Sigmoid colon (tissue), 6 donors: ENCODE measurements at regions not wholly inside any gene's neighbourhood (a gene's known extent, or its start where the extent isn't known, plus 50 kb on each side); places are given as distances from the start of the nearest gene placed in this dataset.

Experiments used
- DNase-seq: peaks from one replicate; pipeline ENCODE4 v3.0.0-alpha.2; 2019
- H3K27ac ChIP-seq, 4 donors: fragments of 200-600 bp; sonication (generic); one replicate each; pipeline ENCODE4 v1.5.1; 2016 to 2019; ENCODE audit warnings: mild to moderate bottlenecking in 1 of 4
- H3K27me3 ChIP-seq, 3 donors: fragments of 200-600 bp; sonication (generic); one replicate each; pipeline ENCODE4 v1.5.1; 2019; ENCODE audit warnings: mild to moderate bottlenecking in 1 of 3
- H3K36me3 ChIP-seq, 4 donors: fragments of 200-600 bp; sonication (generic); one replicate each; pipeline ENCODE4 v1.5.1; 2016 to 2019
- H3K4me1 ChIP-seq, 4 donors: fragments of 200-600 bp; sonication (generic); one replicate each; pipeline ENCODE4 v1.5.1; 2017 to 2019
- H3K4me3 ChIP-seq, 4 donors: fragments of 200-600 bp; sonication (generic); one replicate each; pipeline ENCODE4 v1.5.1; 2017 to 2019; ENCODE audit warnings: mild to moderate bottlenecking in 2 of 4, moderate library complexity in 1 of 4
- H3K9me3 ChIP-seq, 4 donors: fragments of 200-600 bp in 3 of 4; sonication (generic) in 3 of 4; one replicate each; pipeline versions ENCODE4 v1.5.1 to v1.6.1; 2013 to 2019
- EP300 ChIP-seq, 4 donors: sonication (generic); formaldehyde crosslinking; IDR thresholded peaks; one replicate each; pipeline ENCODE4 v1.6.1; 2017; ENCODE audit warnings: antibody characterized with exemption in 4 of 4
- POLR2A ChIP-seq, 2 donors: fragments of 450-650 bp; IDR thresholded peaks; one replicate each; pipeline ENCODE4 v1.6.1; 2016; ENCODE audit warnings: antibody characterized with exemption in 2 of 2, mild to moderate bottlenecking in 2 of 2, moderate library complexity in 2 of 2
- POLR2AphosphoS5 ChIP-seq, 4 donors: sonication (generic); formaldehyde crosslinking; IDR thresholded peaks; one replicate each; pipeline ENCODE4 v1.6.1; 2017; ENCODE audit warnings: antibody characterized with exemption in 4 of 4
- WGBS, 2 donors: extraction: QIAGEN DNeasy Blood & Tissue Kit; methylation state at CpG; one replicate each; pipeline ENCODE4 v1.1.7; 2013; 5-methylcytosine and 5-hydroxymethylcytosine counted together
- intact Hi-C: fragments of 100-400 bp; cut with DNase I; formaldehyde crosslinking; loops from one replicate; pipeline ENCODE4 v1.15.1; 2023
- TF ChIP-seq, protein P1 (sequence below), 4 experiments: fragments of 450-650 bp in 3 of 4; fragments of 200-600 bp in 1 of 4; IDR thresholded peaks; one replicate each; pipeline ENCODE4 v1.5.1; 2016 to 2019; ENCODE audit warnings: antibody characterized with exemption in 4 of 4, mild to moderate bottlenecking in 3 of 4, moderate library complexity in 2 of 4
- donor health status: healthy with polysubstance abuse.
- donor health status: healthy.

DNA sequence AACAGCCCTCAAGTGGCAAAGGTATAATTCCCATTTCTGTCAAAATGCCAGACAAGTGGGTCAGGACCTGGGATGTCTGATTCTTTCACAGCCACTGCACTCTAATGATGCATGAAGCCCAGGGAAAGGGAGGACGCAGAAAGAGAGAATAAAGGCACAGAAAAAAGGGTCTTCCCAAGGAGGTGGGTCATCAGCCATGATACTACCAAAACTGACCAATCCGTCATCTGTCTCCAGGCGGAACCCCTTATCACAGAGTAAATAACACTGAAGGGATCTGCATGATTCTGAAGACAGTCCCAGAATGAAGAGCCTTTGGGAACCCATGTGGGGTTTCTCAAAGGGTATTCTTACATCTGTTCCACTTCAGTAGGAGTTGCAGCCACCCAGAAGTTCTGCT lies 73.8 kb upstream of the OPCML start:
- Histone ChIP-seq H3K4me1 (no peaks in the 10 kb centered on the region), H3K9me3 (peaks cover 0 to 3% (median 0%) of the 10 kb centered on the region in 4 donors), H3K36me3 (no peaks in the 10 kb centered on the region), H3K4me3 (no peak overlapping the region), H3K27ac (no peak overlapping the region), H3K27me3 (no peaks in the 10 kb centered on the region)
- TF ChIP-seq POLR2A (IDR thresholded peaks at IDR 0.05) (no peak), POLR2AphosphoS5 (IDR thresholded peaks at IDR 0.05) (no peak), EP300 (IDR thresholded peaks at IDR 0.05) (no peak)
- TF ChIP-seq, protein P1, sequence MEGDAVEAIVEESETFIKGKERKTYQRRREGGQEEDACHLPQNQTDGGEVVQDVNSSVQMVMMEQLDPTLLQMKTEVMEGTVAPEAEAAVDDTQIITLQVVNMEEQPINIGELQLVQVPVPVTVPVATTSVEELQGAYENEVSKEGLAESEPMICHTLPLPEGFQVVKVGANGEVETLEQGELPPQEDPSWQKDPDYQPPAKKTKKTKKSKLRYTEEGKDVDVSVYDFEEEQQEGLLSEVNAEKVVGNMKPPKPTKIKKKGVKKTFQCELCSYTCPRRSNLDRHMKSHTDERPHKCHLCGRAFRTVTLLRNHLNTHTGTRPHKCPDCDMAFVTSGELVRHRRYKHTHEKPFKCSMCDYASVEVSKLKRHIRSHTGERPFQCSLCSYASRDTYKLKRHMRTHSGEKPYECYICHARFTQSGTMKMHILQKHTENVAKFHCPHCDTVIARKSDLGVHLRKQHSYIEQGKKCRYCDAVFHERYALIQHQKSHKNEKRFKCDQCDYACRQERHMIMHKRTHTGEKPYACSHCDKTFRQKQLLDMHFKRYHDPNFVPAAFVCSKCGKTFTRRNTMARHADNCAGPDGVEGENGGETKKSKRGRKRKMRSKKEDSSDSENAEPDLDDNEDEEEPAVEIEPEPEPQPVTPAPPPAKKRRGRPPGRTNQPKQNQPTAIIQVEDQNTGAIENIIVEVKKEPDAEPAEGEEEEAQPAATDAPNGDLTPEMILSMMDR (IDR thresholded peaks at IDR 0.05) = no peak
- intact Hi-C loops = loop anchor here (10.0 kb wide), 1 partner anchor 471 kb away; no protein-coding TSS in a partner anchor
- DNase-seq = no peak
- whole genome bisulfite sequencing, 2 donors = 81 to 92% methylated on average over 3 of the region's 3 CpGs

DNA sequence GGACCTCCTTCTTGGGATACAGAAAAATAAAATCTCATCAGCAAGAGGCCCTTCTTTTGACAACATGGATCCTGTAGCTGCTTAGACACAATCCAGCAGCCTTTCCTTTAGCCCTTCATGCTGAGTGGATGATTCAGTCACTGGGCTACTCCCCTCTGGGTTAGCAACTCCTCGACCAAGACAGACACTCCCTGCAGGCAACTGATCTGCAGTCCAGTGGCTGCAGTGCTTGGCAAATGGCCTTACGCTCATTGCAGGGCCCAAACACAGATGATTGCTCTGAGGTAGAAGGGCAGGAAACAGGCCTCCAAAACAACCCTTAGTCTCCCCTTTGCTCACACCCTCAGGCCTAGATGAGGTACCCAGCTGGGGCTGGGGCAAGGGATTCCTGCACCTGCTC lies 73.2 kb upstream of the OPCML start:
- Histone ChIP-seq H3K27me3 (no peaks in the 10 kb centered on the region), H3K9me3 (peaks cover 0 to 3% (median 0%) of the 10 kb centered on the region in 4 donors), H3K4me1 (no peaks in the 10 kb centered on the region), H3K27ac (no peak overlapping the region), H3K4me3 (no peak overlapping the region), H3K36me3 (no peaks in the 10 kb centered on the region)
- WGBS, 2 donors = 58% methylated on average over 2 of the region's 2 CpGs
- intact Hi-C loops = loop anchor here (10.0 kb wide), 1 partner anchor 471 kb away; no protein-coding TSS in a partner anchor
- TF ChIP-seq, protein P1 (IDR thresholded peaks at IDR 0.05) = no peak
- no peak for TF ChIP-seq EP300 (IDR thresholded peaks at IDR 0.05)
- no peak for TF ChIP-seq POLR2A (IDR thresholded peaks at IDR 0.05)
- no peak for TF ChIP-seq POLR2AphosphoS5 (IDR thresholded peaks at IDR 0.05)
- DNase-seq = no peak

DNA sequence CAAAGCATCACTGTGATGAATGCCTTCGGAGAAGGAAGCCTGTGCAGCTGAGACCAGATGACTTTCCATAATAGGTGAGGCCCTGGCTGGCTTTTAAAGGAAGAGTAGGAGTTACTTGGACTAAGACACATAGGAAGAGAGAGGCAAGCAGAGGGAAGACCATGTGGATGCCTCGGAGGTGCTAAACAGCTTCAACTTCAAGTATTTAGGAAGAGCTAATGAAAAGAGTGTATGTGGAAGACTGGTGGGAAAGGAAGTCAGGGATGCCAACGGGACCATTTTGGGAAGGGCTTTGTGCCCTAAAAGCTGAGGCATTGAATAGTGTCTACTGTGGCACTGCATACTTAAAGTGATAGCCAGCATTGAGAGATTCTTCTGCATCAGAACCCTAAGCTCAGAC lies 69.3 kb upstream of the OPCML start:
- TF ChIP-seq EP300 (IDR thresholded peaks at IDR 0.05) = no peak
- no peak for TF ChIP-seq POLR2A (IDR thresholded peaks at IDR 0.05)
- no peak for TF ChIP-seq POLR2AphosphoS5 (IDR thresholded peaks at IDR 0.05)
- TF ChIP-seq, protein P1 (IDR thresholded peaks at IDR 0.05) = no peak

DNA sequence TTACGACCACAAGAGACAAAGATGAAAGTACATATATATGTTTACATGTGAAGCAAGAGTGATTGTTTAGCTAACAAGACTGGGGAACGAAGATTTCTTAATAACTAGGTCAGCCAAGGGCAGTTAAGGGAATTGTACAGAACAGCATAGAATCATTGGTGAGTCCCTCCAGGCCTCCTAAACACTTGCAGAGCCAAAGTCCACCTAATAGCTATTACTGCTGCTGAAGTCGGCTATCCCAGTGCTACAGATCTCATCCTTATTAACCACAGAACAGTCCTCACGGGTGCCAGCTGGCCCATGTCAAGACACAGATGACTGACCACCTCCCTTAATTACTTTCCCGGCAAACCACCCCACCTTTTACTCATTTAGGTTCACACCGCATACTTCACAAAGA lies 68.5 kb upstream of the OPCML start:
- H3K27ac ChIP-seq = no peak overlapping the region
- no peaks in the 10 kb centered on the region for H3K36me3 ChIP-seq
- H3K27me3 ChIP-seq = no peaks in the 10 kb centered on the region
- TF ChIP-seq EP300 (IDR thresholded peaks at IDR 0.05) (no peak), POLR2AphosphoS5 (IDR thresholded peaks at IDR 0.05) (no peak), POLR2A (IDR thresholded peaks at IDR 0.05) (no peak)
- TF ChIP-seq, protein P1 (IDR thresholded peaks at IDR 0.05) = no peak
- H3K9me3 ChIP-seq = no peaks in the 10 kb centered on the region
- 41 to 43% methylated on average over 6 of the region's 6 CpGs for WGBS, 2 donors
- no peak for DNase-seq
- intact Hi-C loops = loop anchor here (10.0 kb wide), 1 partner anchor 466 kb away; no protein-coding TSS in a partner anchor
- no peaks in the 10 kb centered on the region for H3K4me1 ChIP-seq
- H3K4me3 ChIP-seq = no peak overlapping the region

More for the DNA sequence above, 69.3 kb upstream of the OPCML start:
- no peaks in the 10 kb centered on the region for H3K9me3 ChIP-seq
- no peak overlapping the region for H3K4me3 ChIP-seq
- no peak overlapping the region for H3K27ac ChIP-seq
- intact Hi-C loops = loop anchor here (10.0 kb wide), 1 partner anchor 467 kb away; no protein-coding TSS in a partner anchor
- WGBS, 2 donors = 72 to 78% methylated on average over 3 of the region's 3 CpGs
- no peak for DNase-seq
- H3K27me3 ChIP-seq = no peaks in the 10 kb centered on the region
- H3K36me3 ChIP-seq = no peaks in the 10 kb centered on the region
- H3K4me1 ChIP-seq = no peaks in the 10 kb centered on the region

DNA sequence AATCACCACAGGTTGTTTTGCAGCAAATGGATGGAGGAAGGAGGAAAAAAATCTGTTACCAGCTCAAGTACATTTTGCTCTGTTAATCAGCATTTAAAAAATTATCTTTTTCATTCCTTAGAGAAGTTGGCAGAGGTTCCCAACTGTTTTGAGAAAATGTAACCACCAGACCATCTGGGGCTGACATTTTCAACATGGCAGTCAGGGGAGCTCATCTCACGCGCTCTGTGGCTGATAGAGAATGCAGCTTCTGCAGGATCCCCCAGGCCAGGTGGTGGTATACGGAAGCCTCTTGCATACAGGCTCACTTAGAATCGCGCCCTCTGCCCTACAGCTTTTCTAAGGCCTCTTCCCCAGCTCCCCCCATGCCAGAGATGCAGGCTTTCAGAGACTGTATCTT lies 68.0 kb upstream of the OPCML start:
- TF ChIP-seq, protein P1 (IDR thresholded peaks at IDR 0.05) = no peak
- no peak for TF ChIP-seq POLR2AphosphoS5 (IDR thresholded peaks at IDR 0.05)
- TF ChIP-seq POLR2A (IDR thresholded peaks at IDR 0.05) = no peak
- no peak for TF ChIP-seq EP300 (IDR thresholded peaks at IDR 0.05)
- intact Hi-C loops = loop anchor here (10.0 kb wide), 1 partner anchor 466 kb away; no protein-coding TSS in a partner anchor
- no peak for DNase-seq
- Histone ChIP-seq H3K27ac (no peak overlapping the region), H3K27me3 (no peaks in the 10 kb centered on the region), H3K4me3 (no peak overlapping the region), H3K4me1 (no peaks in the 10 kb centered on the region), H3K36me3 (no peaks in the 10 kb centered on the region), H3K9me3 (no peaks in the 10 kb centered on the region)
- WGBS, 2 donors = 92 to 96% methylated on average over 5 of the region's 5 CpGs
